Skin of body (tissue), 1 donor: ENCODE measurements at regions not wholly inside any gene's neighbourhood (a gene's known extent, or its start where the extent isn't known, plus 50 kb on each side); places are given as distances from the start of the nearest gene placed in this dataset.

Experiments used
- DNase-seq: peaks from one replicate; lab custom pipeline; 2025; lab: John Stamatoyannopoulos, UW

DNA sequence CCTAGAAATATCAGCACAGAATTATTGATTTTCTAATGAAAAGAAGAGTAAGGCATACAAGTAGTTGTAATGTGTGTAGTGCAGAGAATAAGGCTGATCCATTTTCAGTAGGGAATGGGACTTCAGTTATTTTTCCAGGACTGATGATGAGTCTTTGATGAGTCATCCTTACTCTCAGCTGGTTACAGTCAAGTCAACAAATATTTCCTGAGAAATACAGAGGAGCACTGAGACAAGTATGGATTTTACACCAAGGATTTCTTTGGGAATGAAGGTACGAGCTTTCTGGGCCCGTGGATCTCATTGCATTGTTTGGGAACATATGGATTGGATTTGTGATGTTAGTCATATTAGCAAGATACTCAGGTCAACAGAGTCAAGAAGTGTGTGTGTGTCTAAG is 502.7 kb downstream of the FGF9 start:
- DNase-seq = no peak

DNA sequence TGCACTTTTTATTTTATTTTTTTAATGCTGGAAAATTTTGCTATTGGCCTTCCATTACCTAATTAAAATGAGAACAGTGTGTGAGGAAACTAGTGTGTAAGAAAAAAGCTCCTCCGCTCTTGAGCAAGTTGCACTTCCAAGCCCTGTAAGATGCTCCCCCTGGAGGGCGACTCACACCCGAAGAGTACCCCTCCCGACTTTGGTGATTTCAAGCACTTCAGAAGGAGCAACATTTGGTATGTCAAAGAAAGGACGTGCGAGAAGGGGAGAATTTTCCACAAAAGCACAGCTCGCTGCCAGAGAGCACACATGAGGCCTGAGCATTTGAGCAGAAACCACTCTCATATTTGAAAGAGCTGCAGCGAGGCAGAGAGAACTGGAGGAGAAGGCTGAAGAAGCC is 504.4 kb downstream of the FGF9 start:
- DNase-seq = no peak

DNA sequence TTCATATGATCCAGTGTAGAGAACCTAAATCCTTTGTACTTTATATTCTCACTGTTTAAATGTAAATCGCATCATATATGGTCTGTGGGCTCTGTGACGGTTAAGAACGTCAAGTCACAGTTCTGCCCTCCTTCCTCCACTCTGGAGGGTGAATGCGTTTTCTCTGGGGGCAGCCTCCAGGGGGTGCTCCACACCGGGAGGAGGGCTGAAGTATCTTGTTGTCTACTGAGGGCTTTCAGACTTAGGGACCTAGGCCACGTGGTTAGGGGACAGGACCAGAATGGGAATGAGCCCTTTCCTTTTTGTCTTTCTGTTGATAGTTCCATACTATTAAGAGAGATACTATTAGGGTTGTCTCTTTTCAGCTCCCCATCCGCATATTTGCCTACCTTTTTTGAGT is 504.9 kb downstream of the FGF9 start:
- no peak for DNase-seq

DNA sequence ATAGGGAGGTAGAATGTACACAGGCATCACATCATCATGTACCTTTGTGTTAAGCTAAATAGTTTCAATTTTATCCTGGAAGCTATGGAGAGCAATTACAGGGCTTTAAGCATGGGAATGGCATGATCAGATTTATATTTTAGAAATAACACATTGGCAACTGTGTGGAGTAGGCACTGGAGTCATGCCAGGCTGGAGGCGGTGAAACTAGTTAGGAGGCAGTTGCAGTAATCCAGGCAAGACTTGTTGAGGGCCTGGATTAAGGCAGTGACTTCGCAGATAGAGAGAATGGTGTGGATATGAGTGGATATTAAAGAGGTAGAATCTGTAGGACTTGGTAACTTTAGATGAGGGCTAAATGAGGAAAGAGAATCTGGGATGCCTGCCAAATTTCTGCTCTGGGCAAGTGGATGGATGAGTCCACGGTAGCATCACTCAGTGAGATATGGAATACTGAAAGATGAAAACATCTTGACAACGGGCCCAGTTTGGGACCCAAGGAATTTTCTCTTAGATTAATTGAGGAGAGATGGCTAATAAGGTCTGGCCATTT is 506.2 kb downstream of the FGF9 start:
- no peak for DNase-seq

DNA sequence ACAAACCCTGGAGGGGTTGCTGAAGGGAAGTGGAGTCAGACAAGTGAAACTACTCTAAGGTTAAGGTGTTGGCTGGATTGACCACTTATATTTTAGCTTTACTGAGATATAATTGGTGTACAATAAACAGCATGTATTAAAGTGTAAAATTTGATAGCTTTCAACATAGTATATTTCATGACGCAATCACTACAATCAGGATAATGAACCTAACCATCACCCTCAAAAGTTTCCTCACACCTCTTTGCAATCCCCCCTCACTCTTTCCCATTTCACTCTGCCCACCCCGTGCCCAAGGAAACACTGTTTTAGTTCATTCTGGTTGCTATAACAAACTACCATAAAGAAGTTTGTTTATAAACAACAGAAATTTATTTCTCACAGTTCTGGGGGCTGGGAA is 508.0 kb downstream of the FGF9 start:
- DNase-seq = no peak

DNA sequence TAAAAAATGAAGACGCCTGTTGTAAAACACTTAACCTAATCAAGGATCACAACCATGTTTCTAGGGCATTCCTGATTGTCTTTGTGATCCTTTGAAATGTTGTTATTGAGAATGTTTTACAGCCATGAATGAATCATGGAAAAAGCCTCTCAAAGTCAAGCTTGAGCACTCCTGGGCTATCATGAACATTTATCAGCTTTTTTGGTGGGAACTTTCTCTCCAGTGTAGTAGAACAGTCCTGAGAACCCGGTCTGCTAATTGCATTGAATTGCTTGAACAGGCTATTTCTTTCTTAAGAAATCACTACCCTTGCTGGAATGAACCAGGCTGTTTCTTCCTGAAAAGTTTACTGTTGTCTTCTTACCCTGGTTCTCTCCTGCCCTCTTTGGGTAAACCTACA is 516.5 kb downstream of the FGF9 start:
- DNase-seq = no peak

DNA sequence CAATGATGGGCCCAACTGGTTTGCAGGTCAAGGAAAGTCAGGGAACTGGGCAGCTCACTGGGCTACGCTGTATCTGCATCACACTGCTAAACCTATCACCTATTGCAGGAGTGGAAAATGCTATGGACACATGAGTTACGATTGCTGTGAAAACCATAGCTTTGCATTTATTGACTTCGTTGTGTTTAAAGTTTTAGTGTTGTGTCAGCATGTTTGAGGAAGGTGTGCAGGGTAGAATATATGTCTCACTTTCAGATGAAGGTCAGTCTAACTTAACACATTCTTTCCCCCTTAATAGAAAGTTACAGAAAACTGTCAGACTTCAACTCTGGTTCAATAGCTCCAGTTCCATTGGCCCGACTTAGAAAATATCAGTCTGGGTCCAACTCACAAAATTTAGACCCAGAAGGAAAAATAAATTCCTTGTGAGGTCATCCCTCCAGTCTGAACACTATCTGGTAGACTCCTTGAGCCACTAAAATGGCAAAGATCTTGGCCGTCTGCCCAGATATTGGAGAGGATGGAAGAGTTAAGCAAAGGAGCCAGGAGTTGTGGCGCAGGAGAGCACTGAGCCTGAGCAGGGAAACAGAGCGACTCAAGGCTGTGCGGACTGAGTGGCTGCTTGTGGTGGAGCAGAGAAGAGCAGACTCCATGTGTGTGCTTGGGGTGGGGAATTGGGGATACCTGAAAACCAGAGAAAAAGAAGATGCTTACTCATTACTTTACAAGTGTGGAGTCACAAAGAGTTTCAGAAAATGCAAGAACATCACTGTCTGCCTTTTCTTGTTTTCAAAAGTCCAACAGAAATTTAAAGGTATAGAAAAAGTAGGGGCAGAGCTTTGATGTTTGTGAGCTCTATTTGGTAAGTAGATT is 518.5 kb downstream of the FGF9 start:
- DNase-seq = no peak

DNA sequence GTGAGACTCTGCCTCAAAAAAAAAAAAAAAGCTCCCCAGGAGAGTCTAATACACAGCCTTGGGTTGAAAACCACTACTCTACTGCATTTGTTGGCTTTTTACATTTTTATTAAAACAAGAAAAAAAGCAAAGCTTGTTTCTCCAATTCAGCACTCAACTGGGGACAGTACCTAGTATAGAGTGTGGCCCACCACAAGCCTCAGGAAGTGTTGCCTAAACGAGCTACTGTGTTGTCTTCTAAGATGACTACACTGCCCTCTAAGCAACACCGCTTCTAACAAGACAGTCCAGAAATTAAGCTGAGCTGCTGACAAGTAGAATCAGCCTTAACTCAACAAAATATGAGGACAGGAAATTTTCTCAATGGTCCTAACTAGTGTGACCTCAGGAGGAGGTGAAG is 522.2 kb downstream of the FGF9 start:
- DNase-seq = no peak

DNA sequence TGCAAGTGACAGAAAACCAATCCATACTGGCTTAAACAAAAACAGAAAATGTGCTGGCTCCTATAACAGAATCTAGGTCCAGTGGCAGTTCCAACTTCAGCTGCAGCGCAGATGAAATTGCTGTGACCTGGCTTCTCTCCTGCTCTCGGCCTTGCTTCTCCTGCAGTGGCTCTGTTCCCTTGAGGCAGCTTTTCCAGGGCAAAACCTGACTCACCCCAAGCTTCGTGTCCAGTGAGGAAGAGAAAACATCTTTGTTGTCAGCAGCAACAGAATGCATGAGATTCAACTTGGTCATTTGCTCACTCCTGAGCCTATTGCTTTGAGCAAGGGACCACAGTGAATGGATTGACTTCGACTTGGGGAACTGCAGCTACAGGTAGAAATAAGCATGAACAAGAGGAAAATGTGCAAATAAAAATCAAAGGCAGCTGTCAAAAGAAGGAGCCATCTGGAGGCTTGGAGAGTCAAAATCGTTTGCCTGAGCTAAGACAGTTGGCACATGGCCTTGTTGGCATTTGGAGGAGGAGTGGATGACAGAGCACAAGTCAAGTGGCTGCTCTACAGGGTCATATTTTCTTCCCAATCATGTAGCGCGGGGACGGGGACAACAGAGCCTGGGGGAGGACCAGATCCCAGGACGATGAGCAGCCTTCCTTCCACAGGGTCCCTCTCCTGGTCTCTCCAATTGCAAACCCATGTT is 523.4 kb downstream of the FGF9 start:
- no peak for DNase-seq

DNA sequence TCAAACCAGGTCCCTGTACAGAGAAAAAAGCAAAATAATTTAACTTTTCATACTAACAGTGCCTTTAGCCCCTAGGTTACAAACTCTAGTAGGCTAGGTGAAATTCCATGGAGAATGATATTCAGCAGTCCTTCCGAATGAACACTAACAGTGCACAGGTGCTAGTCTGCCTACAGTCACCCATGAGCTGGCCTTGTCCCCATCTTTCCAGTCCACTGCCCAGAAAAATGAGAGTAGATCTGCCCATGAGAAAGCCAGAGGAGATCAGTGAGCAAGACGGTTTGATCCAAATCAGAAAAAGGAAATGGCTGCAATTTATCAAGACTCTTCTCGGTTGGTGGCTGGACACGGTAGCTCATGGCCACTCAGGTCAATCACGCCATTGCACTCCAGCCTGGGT is 524.9 kb downstream of the FGF9 start:
- DNase-seq = no peak

DNA sequence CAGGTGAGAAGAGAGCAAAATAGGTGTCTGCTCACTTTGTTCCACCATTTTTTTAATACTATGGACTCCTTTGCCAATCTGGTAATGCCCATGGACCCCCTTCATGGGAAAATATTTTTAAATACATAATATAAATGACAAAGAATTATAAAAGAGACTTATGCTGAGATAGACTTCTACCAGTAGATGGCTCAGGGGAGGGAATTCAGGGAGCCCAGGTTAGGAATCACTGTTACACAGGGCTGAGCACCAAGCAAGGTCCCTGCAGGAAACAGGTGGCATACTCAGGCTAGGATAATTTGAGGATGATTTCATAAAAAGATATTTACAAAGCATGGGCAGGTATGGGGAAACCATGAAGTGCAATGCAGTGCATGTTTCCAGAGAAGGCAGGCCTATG is 525.9 kb downstream of the FGF9 start:
- no peak for DNase-seq

DNA sequence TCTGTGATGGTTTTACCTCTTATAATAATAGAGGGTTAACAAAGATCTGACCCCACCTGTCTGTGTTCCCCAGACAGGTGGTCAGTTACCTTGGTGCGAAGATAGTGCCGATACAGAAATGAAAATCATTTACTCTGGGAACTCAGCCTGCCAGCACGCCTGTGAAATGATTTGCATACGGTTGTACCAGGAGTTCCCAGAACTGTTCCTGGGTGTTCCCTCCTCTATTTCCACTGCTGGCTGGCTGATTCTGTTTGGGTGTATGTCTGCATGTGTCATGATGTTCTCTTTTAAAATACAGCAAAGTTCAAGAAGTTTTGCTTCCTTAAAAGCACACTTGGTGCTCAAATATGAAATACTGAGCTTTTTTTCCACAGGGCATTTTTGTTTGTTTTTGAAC is 527.1 kb downstream of the FGF9 start:
- no peak for DNase-seq

DNA sequence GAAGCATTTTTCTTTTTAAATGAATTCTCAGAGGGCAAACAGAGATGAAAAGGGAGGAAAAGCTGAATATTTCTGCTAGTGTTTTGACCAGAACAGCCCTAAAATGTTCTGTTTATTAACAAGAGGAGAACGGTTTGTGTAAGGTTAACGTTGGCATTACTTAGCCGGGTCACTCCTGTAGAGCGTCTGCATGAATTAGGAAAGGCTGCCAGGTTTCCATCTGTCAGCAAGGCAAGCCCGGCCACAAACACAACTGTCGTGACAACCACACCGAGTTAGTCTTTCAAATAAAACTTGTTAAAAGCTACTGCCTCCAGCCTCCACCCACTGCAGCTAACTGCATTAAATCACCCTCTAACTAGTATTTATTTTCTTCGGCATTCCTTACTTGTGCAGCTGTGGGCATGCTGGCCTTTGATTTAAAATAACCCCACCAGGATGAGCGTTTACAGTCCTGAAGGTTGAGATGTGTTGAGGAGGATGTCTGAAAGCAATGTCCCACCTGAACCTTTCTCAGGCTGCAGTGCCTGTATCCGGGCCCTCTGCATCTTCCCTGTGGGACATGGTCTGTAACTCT is 527.9 kb downstream of the FGF9 start:
- DNase-seq = no peak

DNA sequence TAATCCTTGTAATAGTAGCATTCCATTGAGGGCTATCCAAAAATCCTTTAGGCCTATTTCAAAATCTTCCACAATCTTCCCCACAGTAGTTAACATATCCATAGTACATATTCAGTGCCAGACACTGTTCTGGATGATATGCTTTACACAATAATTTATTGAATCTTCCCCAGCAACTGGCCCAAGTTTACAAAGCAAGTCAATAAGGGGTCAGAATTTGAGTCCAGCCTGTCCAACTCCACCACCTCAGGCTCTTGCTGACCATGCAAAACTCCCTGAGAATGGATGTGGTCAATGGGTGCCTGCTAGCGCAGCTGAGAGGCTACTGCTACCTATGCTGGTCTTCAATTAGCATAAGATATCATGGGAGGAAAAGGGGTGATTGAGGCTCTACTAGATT is 529.6 kb downstream of the FGF9 start:
- DNase-seq = no peak

DNA sequence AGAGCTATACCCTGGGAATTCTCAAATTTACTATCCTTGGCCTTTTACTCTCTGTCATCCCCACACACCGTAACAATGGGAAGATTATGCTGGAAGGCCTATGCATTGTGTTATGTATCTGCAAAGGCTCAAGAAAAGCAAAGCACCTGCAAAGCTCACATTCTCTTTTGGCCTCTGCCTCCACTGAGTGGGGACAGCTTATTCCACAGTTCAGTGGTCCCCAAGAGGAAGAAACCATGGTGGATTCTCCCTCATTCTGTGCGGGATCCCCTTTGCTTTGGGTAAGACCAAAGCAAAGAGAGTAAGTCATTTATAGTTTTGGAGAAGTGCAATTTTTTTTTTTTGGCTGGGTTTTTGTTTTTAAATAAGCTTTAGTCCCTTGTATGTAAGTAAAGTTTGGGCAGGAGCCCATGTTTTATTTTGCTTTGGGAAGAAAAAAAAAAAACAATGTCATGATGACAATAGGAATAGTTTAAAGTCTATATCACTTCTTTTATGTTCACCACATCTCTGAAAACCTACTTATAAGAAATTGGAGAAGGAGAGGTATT is 530.6 kb downstream of the FGF9 start:
- DNase-seq = no peak

DNA sequence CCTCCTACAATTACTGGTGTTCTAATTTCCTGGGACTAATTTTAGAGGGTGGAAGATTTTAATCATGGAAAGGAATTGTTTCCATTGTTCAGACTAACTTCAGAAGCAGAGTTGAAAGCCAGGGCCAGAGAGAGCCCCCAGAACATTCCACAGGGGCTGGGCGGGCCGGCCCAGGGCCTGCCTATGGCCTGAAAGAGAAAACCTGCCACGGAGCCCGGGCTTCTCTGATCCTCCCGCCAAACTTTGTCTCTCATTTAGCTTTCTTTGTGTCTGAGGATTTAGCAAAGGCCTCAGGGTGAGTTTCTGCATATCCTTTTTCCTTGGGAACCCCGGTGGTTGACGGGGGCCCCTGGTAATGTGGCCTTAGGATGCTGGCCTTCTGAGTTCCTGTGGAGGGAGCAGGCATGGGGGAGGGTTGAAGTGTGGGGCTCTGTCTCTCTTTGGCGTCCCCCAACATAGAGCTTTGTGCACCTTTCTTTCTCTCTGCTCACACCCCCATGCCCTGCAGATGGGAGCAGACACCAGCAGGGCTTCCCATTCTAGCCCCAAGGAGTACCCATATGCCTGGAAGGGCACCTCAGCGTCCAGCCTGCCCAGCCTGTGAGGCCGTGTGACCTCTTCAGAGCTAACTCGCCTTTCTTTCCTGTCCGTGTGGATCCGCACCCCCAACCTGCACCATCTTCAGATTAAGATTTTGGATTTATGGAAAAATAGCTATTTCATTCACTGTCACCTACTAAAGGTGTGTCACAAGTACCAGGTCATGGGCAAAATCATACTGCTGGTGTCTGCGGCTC is 539.5 kb downstream of the FGF9 start:
- no peak for DNase-seq

DNA sequence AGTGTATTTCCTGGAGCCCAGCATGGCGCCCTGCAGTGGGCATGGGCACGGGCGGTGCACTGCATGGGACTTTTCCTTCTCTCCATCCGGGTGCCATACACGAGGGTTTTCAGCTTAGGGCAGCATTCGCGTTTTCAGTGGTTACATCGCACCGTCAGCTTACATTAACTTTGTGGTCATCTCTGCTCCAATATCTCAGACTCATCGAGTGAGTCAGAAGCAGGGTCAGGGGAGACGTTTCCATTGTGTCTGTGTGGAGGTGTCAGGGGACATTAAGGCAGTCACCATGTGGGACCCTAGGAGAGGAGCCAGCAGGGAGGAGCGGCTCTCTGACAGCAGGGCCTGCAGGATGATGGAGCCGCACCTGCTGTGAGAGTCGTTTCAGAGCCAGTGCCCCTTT is 541.0 kb downstream of the FGF9 start:
- DNase-seq = no peak

DNA sequence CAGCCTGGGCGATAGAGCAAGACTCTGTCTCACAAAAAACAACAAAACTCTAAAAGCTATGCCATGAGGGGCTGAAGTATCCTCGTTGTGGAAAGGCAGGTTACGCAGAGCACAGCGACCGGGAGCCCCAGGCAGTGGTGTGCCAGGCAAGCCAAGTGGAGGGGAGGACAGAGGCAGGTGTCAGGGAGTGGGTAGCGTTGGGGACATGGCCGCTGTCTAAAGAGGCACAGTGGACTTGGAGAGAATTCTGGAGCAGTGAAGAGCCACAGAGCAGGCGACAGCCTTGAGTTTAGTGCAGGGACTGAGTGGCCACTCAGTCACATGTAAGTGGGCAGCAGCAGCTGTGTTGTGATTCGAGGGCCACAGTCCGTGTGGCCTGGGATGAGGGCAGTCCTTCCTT is 541.7 kb downstream of the FGF9 start:
- DNase-seq = no peak

DNA sequence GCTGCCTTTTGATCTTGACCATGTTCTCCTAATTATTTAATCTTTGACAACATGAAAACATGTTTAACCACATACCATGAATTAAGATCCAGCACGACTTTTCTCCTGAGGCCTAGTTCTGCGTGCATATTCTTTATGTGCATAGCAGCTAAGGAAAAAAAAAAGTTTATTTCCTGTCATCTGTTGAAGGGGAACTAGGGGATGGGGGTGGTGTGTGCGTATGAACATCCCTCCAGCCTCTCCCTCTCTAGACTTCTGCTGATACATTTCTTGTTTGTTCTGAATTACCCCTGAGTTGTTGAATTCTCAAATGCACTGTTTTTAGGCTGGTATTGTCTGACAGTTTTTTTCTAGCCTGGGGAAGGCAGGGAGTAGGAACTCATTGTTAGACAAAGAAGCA is 543.3 kb downstream of the FGF9 start:
- peak; percentile 19 for DNase-seq

DNA sequence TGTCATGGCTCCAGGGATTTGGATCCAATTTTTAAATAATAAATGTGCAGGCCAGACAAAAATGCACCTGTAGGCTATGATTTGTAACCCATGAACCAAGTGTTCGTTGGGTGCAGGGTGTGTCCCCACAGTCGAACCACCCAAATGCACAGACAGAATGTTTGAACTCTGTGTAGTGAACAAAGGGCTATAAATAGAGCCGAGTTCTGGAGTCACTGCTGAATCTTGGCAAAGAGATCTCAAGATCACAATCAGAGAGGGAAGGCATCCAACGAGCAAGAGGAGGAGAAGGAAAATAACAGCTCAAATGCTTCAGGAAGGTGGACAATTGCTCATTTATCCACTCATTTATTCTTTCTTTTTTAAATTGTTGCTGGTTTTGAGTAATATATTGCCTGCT is 547.9 kb downstream of the FGF9 start:
- no peak for DNase-seq

DNA sequence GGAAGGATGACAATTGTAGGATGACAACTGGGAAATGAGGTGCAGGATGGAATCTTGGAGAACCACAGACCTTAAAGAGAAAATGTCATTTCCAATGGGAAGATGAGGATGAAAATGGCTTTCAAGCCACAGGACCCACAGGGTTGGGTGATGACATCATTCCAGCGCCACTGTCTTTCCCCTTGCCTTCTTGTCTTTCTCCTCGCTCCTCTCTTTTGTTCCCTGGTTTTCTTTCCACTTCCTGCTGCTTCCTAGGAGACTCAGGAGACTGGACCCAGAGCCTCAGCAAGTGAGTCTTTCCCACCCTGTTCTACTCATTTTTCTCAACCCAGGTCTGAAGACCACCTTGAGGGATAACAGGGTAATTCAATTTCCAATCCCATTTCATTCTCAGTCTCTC is 548.8 kb downstream of the FGF9 start:
- no peak for DNase-seq
